GM19023 (cell line): ENCODE measurements at regions not wholly inside any gene's neighbourhood (a gene's known extent, or its start where the extent isn't known, plus 50 kb on each side); places are given as distances from the start of the nearest gene placed in this dataset.
"Not testable (repeated sequence)": the region's sequence is repeated elsewhere in the genome, so short reads cannot be mapped to it uniquely, and the experiment has no call there.

ENCODE experiments used
- ATAC-seq: cut with Tn5 transposase; IDR thresholded peaks from one replicate; pipeline ENCODE4 v1.9.1; 2021; ENCODE audit warnings: mild to moderate bottlenecking, moderate library complexity; ENCODE audit not compliant: unreplicated experiment

- no peak for ATAC-seq
Measured at GRCh38 chr7:109579901-109580300, 1010.2 kb downstream of the DNAJB9 start.

- ATAC-seq, result no peak
Measured at GRCh38 chr7:109582211-109582610, 1012.5 kb downstream of the DNAJB9 start.

- ATAC-seq, result not testable (repeated sequence)
Measured at GRCh38 chr7:109596948-109597347, 1027.3 kb downstream of the DNAJB9 start.

- no peak for ATAC-seq
Measured at GRCh38 chr7:109611656-109612055, 1042.0 kb downstream of the DNAJB9 start.

- ATAC-seq, result no peak
Measured at GRCh38 chr7:109616551-109617069, 1046.9 kb downstream of the DNAJB9 start.

GRCh38 chr7:109622320-109622719, 1052.6 kb downstream of the DNAJB9 start:
- no peak for ATAC-seq

- not testable (repeated sequence) for ATAC-seq
Measured at GRCh38 chr7:109632890-109633289, 1063.2 kb downstream of the DNAJB9 start.

GRCh38 chr7:109635374-109635773, 1065.7 kb downstream of the DNAJB9 start:
- ATAC-seq, result no peak

- ATAC-seq, result no peak
Measured at GRCh38 chr7:109637428-109637990, 1067.8 kb downstream of the DNAJB9 start.

GRCh38 chr7:109638321-109638720, 1068.6 kb downstream of the DNAJB9 start:
- no peak for ATAC-seq

- no peak for ATAC-seq
Measured at GRCh38 chr7:109639561-109639960, 1069.9 kb downstream of the DNAJB9 start.

GRCh38 chr7:109641445-109641844, 1071.8 kb downstream of the DNAJB9 start:
- ATAC-seq, result no peak

GRCh38 chr7:109646124-109646523, 1076.5 kb downstream of the DNAJB9 start:
- ATAC-seq, result no peak

GRCh38 chr7:109646594-109646993, 1076.9 kb downstream of the DNAJB9 start:
- not testable (repeated sequence) for ATAC-seq

GRCh38 chr7:109647263-109647662, 1077.6 kb downstream of the DNAJB9 start:
- ATAC-seq, result not testable (repeated sequence)

GRCh38 chr7:109659261-109659660, 1089.6 kb downstream of the DNAJB9 start:
- no peak for ATAC-seq

GRCh38 chr7:109660401-109660800, 1090.7 kb downstream of the DNAJB9 start:
- no peak for ATAC-seq

GRCh38 chr7:109663806-109664205, 1094.1 kb downstream of the DNAJB9 start:
- ATAC-seq, result no peak

- ATAC-seq, result not testable (repeated sequence)
Measured at GRCh38 chr7:109687269-109687668, 1117.6 kb downstream of the DNAJB9 start.

GRCh38 chr7:109692613-109693012, 1122.9 kb downstream of the DNAJB9 start:
- ATAC-seq, result not testable (repeated sequence)

- no peak for ATAC-seq
Measured at GRCh38 chr7:109694149-109695071, 1124.7 kb downstream of the DNAJB9 start.

- ATAC-seq, result no peak
Measured at GRCh38 chr7:109695419-109695818, 1125.7 kb downstream of the DNAJB9 start.
